GM12878 (cell line): ENCODE measurements at regions not wholly inside any gene's neighbourhood (a gene's known extent, or its start where the extent isn't known, plus 50 kb on each side); places are given as distances from the start of the nearest gene placed in this dataset.

Source experiments
- ATAC-seq: fragments of 200-7000 bp; cut with Tn5 transposase; 3 replicates; pipeline ENCODE4 v1.9.1; 2020; ENCODE audit warnings: mild to moderate bottlenecking, moderate library complexity
- BruUV-seq: library from RNA; stranded (reverse); fragments of 400-500 nt; replicated peaks from 2 replicates; lab custom pipeline; 2021; lab: Mats Ljungman, UMichigan
- CTCF ChIA-PET: fragments of 300-600 bp; sonication (Branson Sonifier 250); formaldehyde crosslinking; extraction: SDS; loops from one replicate; lab custom pipeline; 2021; ENCODE audit warnings: inconsistent platforms; lab: Yijun Ruan, JAX
- POLR2A ChIA-PET: fragments of 350-600 bp; formaldehyde crosslinking; extraction: SDS; loops from one replicate; lab custom pipeline; 2021; ENCODE audit warnings: inconsistent platforms; lab: Charles Lee
- RAD21 ChIA-PET: fragments of 300-600 bp; sonication (Branson Sonifier 250); formaldehyde crosslinking; loops from one replicate; lab custom pipeline; 2023; ENCODE audit warnings: antibody characterized with exemption; ENCODE audit not compliant: unreplicated experiment; lab: Charles Lee
- SMC1A ChIA-PET: fragments of 300-600 bp; sonication (Branson Sonifier 250); formaldehyde crosslinking; loops from one replicate; lab custom pipeline; 2023; ENCODE audit not compliant: unreplicated experiment, uncharacterized antibody; lab: Charles Lee
- DNase-seq: peaks from one replicate; pipeline ENCODE4 v3.0.0-alpha.2; 2011; ENCODE audit warnings: low read depth, low spot score
- FAIRE-seq: peaks from 3 replicates; lab custom pipeline; 2011; peaks lifted over from hg19 to GRCh38; lab: Jason Lieb, UNC
- H2AFZ ChIP-seq: 2 replicates; pipeline ENCODE4 v1.6.0; 2011; ENCODE audit warnings: low read depth, low read length, control low read depth; ENCODE audit not compliant: control insufficient read depth
- H3K27ac ChIP-seq: 2 replicates; pipeline ENCODE4 v1.5.1; 2011; ENCODE audit warnings: control low read depth; ENCODE audit not compliant: control insufficient read depth, insufficient read depth
- H3K27me3 ChIP-seq, 2 experiments: replicated peaks in 1 of 2; 2 replicates each; pipeline versions ENCODE4 v1.6.0 to v1.6.1; 2011; ENCODE audit warnings: low read length in 1 of 2; ENCODE audit not compliant: control insufficient read depth in 2 of 2, insufficient read depth in 2 of 2
- H3K36me3 ChIP-seq, 2 experiments: 2 replicates each; pipeline ENCODE4 v1.5.1; 2011; ENCODE audit warnings: low read length in 1 of 2; ENCODE audit not compliant: control insufficient read depth in 2 of 2, insufficient read depth in 2 of 2
- H3K4me1 ChIP-seq: 2 replicates; pipeline ENCODE4 v1.6.1; 2011; ENCODE audit warnings: mild to moderate bottlenecking, low read length, moderate library complexity, mixed read lengths; ENCODE audit not compliant: control insufficient read depth, insufficient read depth
- H3K4me2 ChIP-seq: 2 replicates; pipeline ENCODE4 v1.6.0; 2011; ENCODE audit warnings: control low read depth; ENCODE audit not compliant: control insufficient read depth, insufficient read depth
- H3K4me3 ChIP-seq: fragments of 200-600 bp; sonication (generic); 2 replicates; pipeline ENCODE4 v1.5.1; 2016
- H3K79me2 ChIP-seq: 2 replicates; pipeline ENCODE4 v1.6.0; 2011; ENCODE audit warnings: low read length; ENCODE audit not compliant: control insufficient read depth, insufficient read depth
- H3K9ac ChIP-seq: 2 replicates; pipeline ENCODE4 v1.8.0; 2011; ENCODE audit warnings: low read length, control low read depth, mixed read lengths; ENCODE audit not compliant: control insufficient read depth, insufficient read depth
- H3K9me3 ChIP-seq: replicated peaks from 3 replicates; pipeline ENCODE4 v1.5.1; 2011; ENCODE audit warnings: mild to moderate bottlenecking, low read length; ENCODE audit not compliant: control insufficient read depth, insufficient read depth
- H4K20me1 ChIP-seq: 2 replicates; pipeline ENCODE4 v1.6.0; 2011; ENCODE audit not compliant: control insufficient read depth, insufficient read depth
- CHD2 ChIP-seq: IDR thresholded peaks from 2 replicates; pipeline ENCODE4 v1.6.1; 2011; ENCODE audit warnings: low read depth, low read length, improper control_type of control experiment, borderline replicate concordance
- EP300 ChIP-seq, 2 experiments: fragments of 150-350 bp in 1 of 2; IDR thresholded peaks; 2 replicates each; pipeline ENCODE4 v1.6.1; 2011 to 2012; ENCODE audit warnings: low read depth in 2 of 2, low read length in 2 of 2, borderline replicate concordance in 1 of 2, improper control_type of control experiment in 1 of 2, inconsistent platforms in 1 of 2; ENCODE audit not compliant: control insufficient read depth in 1 of 2
- HCFC1 ChIP-seq: fragments of 150-350 bp; IDR thresholded peaks from 2 replicates; pipeline ENCODE4 v1.6.1; 2014; ENCODE audit warnings: low read length
- MAX ChIP-seq: IDR thresholded peaks from 2 replicates; pipeline ENCODE4 v1.6.1; 2012; ENCODE audit warnings: low read depth, low read length, improper control_type of control experiment
- MEF2A ChIP-seq: IDR thresholded peaks from 2 replicates; pipeline ENCODE4 v1.6.1; 2011; ENCODE audit warnings: low read depth, mild to moderate bottlenecking, low read length, moderate library complexity; ENCODE audit not compliant: insufficient read depth
- MYC ChIP-seq: IDR thresholded peaks from 2 replicates; pipeline ENCODE4 v1.6.1; 2011; ENCODE audit warnings: mild to moderate bottlenecking, low read length, moderate library complexity, inconsistent platforms; ENCODE audit not compliant: insufficient read depth, insufficient replicate concordance, insufficient read length, severe bottlenecking
- NRF1 ChIP-seq: conservative IDR thresholded peaks from 2 replicates; pipeline ENCODE4 v1.6.1; 2011; ENCODE audit warnings: mild to moderate bottlenecking, low read depth, low read length, improper control_type of control experiment
- SMC3 ChIP-seq: IDR thresholded peaks from 2 replicates; pipeline ENCODE4 v1.6.1; 2011; ENCODE audit warnings: low read length, improper control_type of control experiment, borderline replicate concordance
- ZBTB4 ChIP-seq: fragments of 450-650 bp; formaldehyde crosslinking; IDR thresholded peaks from 2 replicates; pipeline ENCODE4 v1.4.0; 2022; ENCODE audit warnings: mild to moderate bottlenecking, moderate library complexity
- ZNF207 ChIP-seq: fragments of 450-650 bp; IDR thresholded peaks from 2 replicates; pipeline ENCODE4 v1.6.1; 2014; ENCODE audit warnings: antibody characterized with exemption, mild to moderate bottlenecking, borderline replicate concordance
- ZNF622 ChIP-seq: fragments of 450-650 bp; IDR thresholded peaks from 2 replicates; pipeline ENCODE4 v1.6.1; 2017; ENCODE audit warnings: mild to moderate bottlenecking, inconsistent platforms
- WGBS: methylation state at CpG from one replicate; pipeline ENCODE4 v1.1.6; 2016; ENCODE audit warnings: low lambda C conversion rate; ENCODE audit not compliant: insufficient replicate concordance, insufficient coverage; ENCODE audit errors: missing lambda C conversion rate; 5-methylcytosine and 5-hydroxymethylcytosine counted together
- in situ Hi-C: fragments of 300-500 bp; cut with MboI; formaldehyde crosslinking; loops from 9 replicates; pipeline ENCODE4 v1.14.3; 2018; ENCODE audit warnings: mixed read lengths
- intact Hi-C: fragments of 100-400 bp; cut with micrococcal nuclease; formaldehyde crosslinking; loops from one replicate; pipeline ENCODE4 v1.14.2; 2022; ENCODE audit not compliant: unreplicated experiment
- TF ChIP-seq, protein P1 (sequence below): IDR thresholded peaks from 2 replicates; pipeline ENCODE4 v1.6.1; 2012; ENCODE audit warnings: low read depth, low read length, improper control_type of control experiment
- TF ChIP-seq, protein P2 (sequence below): fragments of 150-350 bp; IDR thresholded peaks from 2 replicates; pipeline ENCODE4 v1.6.1; 2014; ENCODE audit warnings: mild to moderate bottlenecking, low read depth, low read length
- TF ChIP-seq, protein P3 (sequence below): IDR thresholded peaks from 2 replicates; pipeline ENCODE4 v1.6.1; 2011; ENCODE audit warnings: mild to moderate bottlenecking, low read depth, low read length, moderate library complexity; ENCODE audit not compliant: insufficient replicate concordance

DNA sequence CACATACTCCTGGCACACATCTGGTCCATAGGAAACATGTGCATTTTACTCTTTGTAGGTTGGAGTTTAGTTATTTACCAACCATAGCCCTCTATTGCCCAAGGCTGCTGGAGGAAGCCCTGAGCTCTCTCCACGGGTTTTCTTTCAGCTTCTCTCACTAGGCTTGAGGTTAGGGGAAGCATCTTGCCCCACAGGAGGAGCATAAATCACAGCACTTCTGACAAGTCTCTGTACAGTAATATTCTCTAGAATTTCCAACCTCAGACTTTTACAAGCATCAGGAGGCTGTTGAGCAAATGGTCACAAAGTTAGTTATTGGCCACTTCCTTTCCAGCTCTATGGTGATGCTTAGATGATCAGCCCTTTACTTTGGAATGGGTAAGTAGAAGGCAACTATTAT lies 122.9 kb upstream of the GLI3 start:
- ChIA-PET CTCF (no interaction called here), SMC1A (no interaction called here), POLR2A (no interaction called here), RAD21 (no interaction called here)
- Histone ChIP-seq H2AFZ (no peak overlapping the region), H3K4me3 (no peak overlapping the region), H3K27me3 (no peaks in the 10 kb centered on the region), H3K79me2 (no peaks in the 10 kb centered on the region), H3K4me2 (no peak overlapping the region), H3K9me3 (no peaks in the 10 kb centered on the region; the same call in 2 of the 3 replicates), H3K27ac (no peak overlapping the region), H3K36me3 (no peaks in the 10 kb centered on the region), H4K20me1 (no peaks in the 10 kb centered on the region), H3K9ac (no peak overlapping the region), H3K4me1 (no peaks in the 10 kb centered on the region)
- intact Hi-C loops (no loop called here), in situ Hi-C loops (no loop called here)
- no TSS peak for BruUV-seq
- WGBS: 0% methylated on average over 1 of the region's 1 CpG
- DNase-seq (no peak), ATAC-seq (no peak), FAIRE-seq (no peak)
- no peak for TF ChIP-seq ZNF207
- TF ChIP-seq NRF1: no peak
- TF ChIP-seq, protein P1, sequence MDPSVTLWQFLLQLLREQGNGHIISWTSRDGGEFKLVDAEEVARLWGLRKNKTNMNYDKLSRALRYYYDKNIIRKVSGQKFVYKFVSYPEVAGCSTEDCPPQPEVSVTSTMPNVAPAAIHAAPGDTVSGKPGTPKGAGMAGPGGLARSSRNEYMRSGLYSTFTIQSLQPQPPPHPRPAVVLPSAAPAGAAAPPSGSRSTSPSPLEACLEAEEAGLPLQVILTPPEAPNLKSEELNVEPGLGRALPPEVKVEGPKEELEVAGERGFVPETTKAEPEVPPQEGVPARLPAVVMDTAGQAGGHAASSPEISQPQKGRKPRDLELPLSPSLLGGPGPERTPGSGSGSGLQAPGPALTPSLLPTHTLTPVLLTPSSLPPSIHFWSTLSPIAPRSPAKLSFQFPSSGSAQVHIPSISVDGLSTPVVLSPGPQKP: no peak
- TF ChIP-seq MAX: no peak
- TF ChIP-seq, protein P2, sequence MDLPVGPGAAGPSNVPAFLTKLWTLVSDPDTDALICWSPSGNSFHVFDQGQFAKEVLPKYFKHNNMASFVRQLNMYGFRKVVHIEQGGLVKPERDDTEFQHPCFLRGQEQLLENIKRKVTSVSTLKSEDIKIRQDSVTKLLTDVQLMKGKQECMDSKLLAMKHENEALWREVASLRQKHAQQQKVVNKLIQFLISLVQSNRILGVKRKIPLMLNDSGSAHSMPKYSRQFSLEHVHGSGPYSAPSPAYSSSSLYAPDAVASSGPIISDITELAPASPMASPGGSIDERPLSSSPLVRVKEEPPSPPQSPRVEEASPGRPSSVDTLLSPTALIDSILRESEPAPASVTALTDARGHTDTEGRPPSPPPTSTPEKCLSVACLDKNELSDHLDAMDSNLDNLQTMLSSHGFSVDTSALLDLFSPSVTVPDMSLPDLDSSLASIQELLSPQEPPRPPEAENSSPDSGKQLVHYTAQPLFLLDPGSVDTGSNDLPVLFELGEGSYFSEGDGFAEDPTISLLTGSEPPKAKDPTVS: no peak
- no peak for TF ChIP-seq MYC
- no peak for TF ChIP-seq HCFC1
- TF ChIP-seq MEF2A: no peak
- TF ChIP-seq CHD2: no peak
- no peak for TF ChIP-seq EP300 (IDR thresholded peaks at IDR 0.05; ENCODE audit: borderline replicate concordance in 1 of 2, control insufficient read depth in 1 of 2, low read depth in 2 of 2, low read length in 2 of 2)
- TF ChIP-seq SMC3: no peak
- TF ChIP-seq, protein P3, sequence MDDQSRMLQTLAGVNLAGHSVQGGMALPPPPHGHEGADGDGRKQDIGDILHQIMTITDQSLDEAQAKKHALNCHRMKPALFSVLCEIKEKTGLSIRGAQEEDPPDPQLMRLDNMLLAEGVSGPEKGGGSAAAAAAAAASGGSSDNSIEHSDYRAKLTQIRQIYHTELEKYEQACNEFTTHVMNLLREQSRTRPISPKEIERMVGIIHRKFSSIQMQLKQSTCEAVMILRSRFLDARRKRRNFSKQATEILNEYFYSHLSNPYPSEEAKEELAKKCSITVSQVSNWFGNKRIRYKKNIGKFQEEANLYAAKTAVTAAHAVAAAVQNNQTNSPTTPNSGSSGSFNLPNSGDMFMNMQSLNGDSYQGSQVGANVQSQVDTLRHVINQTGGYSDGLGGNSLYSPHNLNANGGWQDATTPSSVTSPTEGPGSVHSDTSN: no peak
- TF ChIP-seq ZNF622: no peak
- no peak for TF ChIP-seq ZBTB4 (CRISPR knock-in tag)
